ENCODE measurements at regions not wholly inside any gene's neighbourhood (a gene's known extent, or its start where the extent isn't known, plus 50 kb on each side); places are given as distances from the start of the nearest gene placed in this dataset.

- TF ChIP-seq EZH2 (IDR thresholded peaks at IDR 0.05; ENCODE audit: insufficient read depth, poor library complexity, severe bottlenecking) (no peak), EZH2phosphoT487 (IDR thresholded peaks at IDR 0.05; ENCODE audit: insufficient read depth, low read depth) (no peak)
These were observed 1304.7 kb upstream of the FLRT2 start for GRCh38 chr14:84225268-84225667.
